PC-9 (cell line): ENCODE measurements at regions not wholly inside any gene's neighbourhood (a gene's known extent, or its start where the extent isn't known, plus 50 kb on each side); places are given as distances from the start of the nearest gene placed in this dataset.

Experiments used
- EZH2 ChIP-seq: fragments of 200-600 bp; sonication (generic); IDR thresholded peaks from 2 replicates; pipeline ENCODE4 v1.8.0; 2017; ENCODE audit warnings: antibody characterized with exemption, low read depth
- TF ChIP-seq, protein P1 (sequence below): fragments of 200-600 bp; sonication (generic); conservative IDR thresholded peaks from 2 replicates; pipeline ENCODE4 v1.6.1; 2017; ENCODE audit warnings: mixed run types, antibody characterized with exemption, mild to moderate bottlenecking, moderate library complexity

DNA sequence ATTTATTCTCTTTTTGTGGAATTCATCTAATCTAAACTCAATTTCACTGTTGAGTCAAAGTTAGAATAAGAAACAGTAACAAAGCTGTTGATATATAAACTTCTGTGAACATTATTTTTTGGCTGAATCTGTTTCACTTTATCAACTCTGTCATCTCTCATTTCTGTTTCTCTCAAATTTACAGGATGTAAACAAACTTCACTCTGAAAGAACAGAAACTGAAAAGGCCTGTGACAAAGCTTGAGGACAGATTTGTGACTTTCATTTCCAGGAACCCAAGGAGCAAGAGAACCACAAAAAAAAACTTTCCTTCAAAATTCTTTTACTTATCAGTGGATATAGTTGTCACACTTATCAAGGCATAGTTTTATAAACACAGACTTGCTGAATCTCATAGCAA, 447.9 kb upstream of the OPRM1 start:
- TF ChIP-seq, protein P1, sequence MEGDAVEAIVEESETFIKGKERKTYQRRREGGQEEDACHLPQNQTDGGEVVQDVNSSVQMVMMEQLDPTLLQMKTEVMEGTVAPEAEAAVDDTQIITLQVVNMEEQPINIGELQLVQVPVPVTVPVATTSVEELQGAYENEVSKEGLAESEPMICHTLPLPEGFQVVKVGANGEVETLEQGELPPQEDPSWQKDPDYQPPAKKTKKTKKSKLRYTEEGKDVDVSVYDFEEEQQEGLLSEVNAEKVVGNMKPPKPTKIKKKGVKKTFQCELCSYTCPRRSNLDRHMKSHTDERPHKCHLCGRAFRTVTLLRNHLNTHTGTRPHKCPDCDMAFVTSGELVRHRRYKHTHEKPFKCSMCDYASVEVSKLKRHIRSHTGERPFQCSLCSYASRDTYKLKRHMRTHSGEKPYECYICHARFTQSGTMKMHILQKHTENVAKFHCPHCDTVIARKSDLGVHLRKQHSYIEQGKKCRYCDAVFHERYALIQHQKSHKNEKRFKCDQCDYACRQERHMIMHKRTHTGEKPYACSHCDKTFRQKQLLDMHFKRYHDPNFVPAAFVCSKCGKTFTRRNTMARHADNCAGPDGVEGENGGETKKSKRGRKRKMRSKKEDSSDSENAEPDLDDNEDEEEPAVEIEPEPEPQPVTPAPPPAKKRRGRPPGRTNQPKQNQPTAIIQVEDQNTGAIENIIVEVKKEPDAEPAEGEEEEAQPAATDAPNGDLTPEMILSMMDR: no peak
- TF ChIP-seq EZH2: no peak
